ENCODE measurements at regions not wholly inside any gene's neighbourhood (a gene's known extent, or its start where the extent isn't known, plus 50 kb on each side); places are given as distances from the start of the nearest gene placed in this dataset.

DNA sequence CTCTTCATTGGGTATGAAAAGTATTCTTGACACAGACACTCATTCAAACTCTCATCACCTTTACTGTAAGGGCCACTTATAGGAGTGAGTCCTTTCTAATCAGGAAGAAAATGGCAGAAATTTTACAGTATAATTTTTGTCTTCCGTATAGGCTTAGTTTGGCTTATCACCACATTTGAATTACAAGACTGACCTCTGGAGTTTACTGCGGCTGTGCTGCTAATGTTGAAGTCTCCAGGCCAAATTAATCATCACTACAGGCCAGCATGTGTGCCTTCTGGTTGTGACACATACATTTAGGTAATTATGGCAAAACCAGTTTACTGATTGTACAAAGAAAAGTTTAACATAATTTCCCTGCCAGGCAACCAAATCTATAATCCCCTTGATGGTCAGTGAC is 753.6 kb upstream of the GCFC2 start:
- in situ Hi-C loops (cut with MboI; ENCODE audit: low sequenced_read_pairs), result no loop called here

DNA sequence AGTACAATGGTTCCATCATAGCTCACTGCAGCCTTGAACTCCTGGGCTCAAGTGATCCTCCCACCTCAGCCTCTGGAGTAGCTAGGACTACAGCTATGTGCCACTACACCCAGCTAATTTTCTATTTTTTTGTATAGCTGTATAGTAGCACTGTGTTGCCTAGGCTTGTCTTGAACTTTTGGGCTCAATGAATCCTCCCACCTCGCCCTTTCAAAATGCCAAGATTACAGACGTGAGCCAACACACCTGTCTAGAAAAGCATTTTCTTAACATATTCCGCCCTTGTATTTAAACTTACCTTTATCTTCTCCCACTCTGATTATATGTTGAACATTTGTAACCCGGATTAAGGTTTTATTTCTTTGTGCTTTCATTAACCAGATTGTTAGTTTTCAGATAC is 750.7 kb upstream of the GCFC2 start:
- in situ Hi-C loops (cut with MboI; ENCODE audit: low sequenced_read_pairs), result no loop called here

DNA sequence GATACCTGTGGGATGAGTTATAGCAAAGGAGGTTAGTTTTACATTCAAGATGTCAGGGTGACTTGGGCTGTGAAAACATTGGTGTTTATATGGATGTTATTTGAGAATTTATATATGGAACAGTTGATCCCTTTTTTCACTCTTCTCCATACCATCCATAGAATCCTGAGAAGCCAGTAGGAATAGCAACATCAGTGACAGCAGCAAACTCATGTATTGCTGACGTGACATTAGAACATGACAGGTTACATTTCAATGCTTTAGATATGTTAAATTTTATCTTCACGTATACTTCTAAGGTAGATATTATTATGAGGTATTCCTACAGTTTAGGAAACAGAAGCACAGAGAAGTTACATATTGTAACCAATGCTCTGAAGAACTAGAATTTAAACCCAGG is 745.2 kb upstream of the GCFC2 start:
- in situ Hi-C loops (cut with MboI; ENCODE audit: low sequenced_read_pairs), result no loop called here

DNA sequence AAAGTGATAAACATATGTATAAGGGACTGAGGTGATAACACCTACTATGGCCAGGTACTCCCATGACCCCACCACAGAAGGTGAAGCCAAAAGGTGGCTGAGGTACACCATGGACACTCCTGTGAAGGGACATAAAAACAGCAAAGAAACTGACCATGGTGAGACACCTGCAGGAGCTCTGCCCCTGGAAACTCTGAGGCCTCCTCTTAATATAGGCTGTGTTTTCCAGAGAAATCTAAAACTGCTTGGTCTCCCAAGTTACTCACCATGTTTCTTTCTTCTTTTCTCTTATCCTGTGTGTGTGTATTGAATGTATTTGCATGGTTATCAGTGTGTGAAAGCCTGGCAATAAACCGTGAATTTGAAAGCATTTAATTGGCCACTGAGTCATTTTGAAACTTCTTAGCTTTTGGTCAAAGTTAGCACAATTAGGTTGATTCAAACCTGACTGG is 739.3 kb upstream of the GCFC2 start:
- in situ Hi-C loops (cut with MboI; ENCODE audit: low sequenced_read_pairs), result no loop called here

DNA sequence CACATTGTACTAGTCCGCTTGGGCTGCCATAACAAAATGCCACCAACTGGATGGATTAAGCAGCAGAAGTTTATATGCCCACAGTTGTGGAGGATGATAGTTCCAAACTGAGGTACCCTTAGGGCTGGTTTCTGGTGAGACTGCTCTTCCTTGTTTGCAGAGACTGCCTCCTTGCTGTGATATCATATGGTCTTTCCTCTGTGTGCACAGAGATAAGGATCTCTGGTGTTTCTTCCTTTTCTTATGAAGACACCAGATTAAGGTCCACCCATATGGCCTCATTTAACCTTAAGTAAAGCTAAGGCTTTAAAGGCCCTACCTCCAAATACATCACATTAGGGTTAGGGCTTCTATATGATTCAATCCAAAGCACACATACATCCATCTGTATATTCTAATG is 738.2 kb upstream of the GCFC2 start:
- in situ Hi-C loops (cut with MboI; ENCODE audit: low sequenced_read_pairs), result no loop called here

DNA sequence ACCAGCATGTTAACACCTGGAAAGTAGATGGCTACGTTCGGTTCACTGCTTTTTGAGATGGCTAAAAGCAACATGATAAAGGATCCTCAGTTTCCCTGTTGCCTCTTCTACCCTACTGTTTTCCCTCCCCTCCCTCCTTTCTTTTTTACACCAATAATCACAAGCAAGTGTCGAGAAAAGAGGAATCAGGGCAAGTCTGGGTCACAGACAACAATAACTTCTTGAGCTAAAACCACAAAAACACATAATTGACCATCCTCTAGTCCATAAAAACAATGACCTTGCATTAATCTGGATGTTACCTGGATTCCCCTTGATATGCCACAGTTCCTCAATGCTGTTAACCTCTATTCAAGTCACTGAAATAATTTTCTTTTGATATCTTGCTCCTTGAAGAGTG is 736.6 kb upstream of the GCFC2 start:
- in situ Hi-C loops (cut with MboI; ENCODE audit: low sequenced_read_pairs), result no loop called here

DNA sequence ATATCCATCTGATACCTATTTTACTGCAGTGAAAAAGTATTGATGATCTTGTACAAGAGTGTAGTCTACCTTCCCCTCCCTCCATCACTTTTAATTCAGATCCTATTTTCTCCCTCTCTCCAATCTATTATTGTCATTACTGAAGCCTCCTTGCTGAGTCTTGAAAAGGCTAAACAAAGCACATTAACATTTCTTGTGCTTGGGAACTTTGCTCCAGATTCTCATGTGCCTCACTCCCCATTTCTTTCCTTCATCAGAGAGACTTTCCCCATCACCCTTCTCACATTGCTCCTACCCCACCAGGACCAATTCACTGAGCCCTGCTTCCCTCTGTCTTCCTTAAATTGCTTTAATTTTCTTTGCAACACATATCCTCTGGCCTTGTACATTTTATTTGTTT is 736.2 kb upstream of the GCFC2 start:
- in situ Hi-C loops (cut with MboI; ENCODE audit: low sequenced_read_pairs), result no loop called here

DNA sequence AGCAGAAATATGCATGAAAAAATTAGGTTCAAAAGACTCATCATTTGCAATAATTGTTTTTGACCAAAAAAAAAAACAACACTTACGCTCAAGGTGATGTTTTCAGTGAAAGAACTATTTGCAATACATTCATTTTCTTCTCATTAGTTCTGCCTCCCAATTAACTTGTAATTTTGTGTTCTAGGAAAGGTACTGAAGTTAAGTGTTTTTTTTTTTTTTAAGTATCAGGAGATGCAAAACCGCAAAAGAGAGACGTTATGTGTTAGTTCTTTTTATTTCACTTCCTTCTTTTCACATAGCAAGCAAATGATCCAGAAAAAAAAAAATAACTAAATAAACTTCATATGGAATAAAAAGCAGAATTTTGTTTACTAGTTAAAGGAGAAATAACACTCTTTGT is 735.2 kb upstream of the GCFC2 start:
- in situ Hi-C loops (cut with MboI; ENCODE audit: low sequenced_read_pairs), result no loop called here

DNA sequence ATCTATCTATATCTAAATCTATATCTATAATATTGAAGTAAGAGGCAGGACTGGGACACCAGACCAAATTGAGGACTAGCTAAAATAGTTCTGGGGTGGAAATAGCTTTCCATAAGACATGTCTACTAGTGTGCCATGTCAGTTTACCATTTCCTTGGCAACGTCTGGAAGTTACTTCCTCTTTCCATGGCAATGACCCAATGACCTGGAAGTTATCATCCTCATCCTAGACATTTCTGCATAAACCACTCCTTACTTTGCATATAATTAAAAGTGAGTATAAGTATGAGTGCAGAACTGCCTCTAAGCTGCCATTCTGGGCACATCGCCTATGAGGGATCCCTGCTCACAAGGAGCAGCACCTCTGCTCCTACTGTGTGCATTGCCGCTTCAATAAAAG is 734.0 kb upstream of the GCFC2 start:
- in situ Hi-C loops (cut with MboI; ENCODE audit: low sequenced_read_pairs), result no loop called here

DNA sequence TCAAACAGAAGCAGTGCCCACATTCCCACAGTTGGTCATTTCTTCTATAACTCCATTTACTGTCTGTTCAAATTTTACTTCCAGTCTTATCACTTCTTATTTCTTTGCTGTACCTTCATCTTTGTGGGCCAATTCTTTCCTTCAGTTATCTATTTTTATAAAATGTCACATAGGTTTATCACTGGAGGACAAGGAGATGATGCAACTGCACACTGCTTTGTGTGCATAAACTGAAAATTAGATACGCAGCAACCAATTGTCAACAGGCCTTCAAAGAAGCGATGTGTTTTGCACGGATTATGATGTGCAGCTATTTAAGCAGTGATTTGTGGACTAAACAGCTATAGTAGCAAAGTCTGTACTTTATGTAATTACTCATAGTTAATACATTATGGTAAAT is 726.8 kb upstream of the GCFC2 start:
- in situ Hi-C loops (cut with MboI; ENCODE audit: low sequenced_read_pairs), result no loop called here

DNA sequence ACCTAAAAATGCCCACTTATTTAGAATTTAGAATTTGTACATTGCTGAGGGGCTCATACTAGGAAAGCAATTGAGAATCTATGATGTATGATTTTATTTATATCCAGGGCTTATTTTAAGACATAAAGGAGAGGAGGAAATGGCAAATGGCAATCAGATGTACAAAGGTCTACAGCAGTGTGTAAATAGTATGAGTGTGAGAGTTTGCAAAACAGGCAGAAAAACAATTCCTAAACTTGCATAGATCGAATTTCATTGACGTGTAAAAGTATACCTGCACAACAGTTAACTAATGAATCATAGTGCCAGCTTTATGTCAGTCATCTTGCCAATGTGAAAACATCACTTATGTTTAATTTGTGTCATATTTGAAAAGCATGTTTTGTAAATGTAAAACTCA is 718.7 kb upstream of the GCFC2 start:
- in situ Hi-C loops (cut with MboI; ENCODE audit: low sequenced_read_pairs), result no loop called here

DNA sequence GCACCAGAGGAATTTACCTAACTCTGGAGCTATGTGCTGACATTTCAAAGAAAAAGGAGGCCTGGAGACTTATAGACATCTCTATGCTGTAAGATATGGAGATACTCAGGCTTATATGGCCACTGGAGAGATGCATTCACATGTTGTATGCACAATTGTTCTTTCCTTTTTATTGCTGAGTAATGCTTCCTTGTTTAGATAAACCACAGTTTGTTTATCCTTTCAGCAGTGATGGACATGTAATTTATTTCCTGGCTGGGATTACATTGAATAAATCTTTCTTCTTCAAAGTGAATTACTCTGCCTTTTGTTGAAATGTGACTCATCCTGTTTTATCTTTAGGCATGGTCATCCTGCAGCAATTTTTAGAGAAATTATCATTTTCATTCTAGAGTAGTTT is 716.7 kb upstream of the GCFC2 start:
- in situ Hi-C loops (cut with MboI; ENCODE audit: low sequenced_read_pairs), result no loop called here

DNA sequence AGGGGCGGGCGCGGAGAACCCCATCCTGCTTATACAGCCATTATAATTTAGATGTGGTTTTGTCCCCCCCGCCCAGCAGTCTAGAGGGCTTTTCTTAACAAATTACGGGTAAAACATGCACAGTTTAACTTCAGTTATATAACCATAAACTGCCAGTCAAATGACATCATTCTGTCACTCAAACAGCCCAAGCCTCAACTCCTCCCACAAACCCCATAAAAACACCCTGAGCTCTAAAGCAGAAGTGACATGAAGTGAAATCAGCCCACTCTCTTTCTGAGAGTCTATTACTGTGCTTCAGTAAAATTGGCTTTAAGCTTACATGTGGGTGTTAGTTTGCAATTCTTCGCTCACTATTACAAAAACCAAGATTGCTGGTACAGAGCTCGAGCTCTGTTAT is 705.1 kb upstream of the GCFC2 start:
- in situ Hi-C loops (cut with MboI; ENCODE audit: low sequenced_read_pairs), result no loop called here

DNA sequence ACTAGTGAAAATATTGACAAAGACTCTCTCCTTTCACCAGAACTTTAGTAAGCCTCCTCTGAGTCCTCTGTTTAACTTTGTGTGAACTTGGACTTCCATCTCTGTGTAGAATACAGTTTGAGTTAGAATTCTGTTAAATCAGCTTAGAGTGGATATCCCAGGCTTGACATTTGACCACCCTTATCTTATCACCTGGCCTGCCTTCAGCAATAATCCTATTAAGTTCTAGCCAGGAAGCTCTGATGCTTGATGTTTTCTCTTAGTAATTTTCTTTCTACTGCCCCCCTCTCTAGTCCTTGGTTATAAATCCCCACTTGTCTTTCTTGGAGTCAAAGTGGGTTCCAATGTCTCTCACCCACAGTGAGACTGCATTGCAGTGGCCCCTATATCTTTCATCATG is 702.7 kb upstream of the GCFC2 start:
- in situ Hi-C loops (cut with MboI; ENCODE audit: low sequenced_read_pairs), result no loop called here

DNA sequence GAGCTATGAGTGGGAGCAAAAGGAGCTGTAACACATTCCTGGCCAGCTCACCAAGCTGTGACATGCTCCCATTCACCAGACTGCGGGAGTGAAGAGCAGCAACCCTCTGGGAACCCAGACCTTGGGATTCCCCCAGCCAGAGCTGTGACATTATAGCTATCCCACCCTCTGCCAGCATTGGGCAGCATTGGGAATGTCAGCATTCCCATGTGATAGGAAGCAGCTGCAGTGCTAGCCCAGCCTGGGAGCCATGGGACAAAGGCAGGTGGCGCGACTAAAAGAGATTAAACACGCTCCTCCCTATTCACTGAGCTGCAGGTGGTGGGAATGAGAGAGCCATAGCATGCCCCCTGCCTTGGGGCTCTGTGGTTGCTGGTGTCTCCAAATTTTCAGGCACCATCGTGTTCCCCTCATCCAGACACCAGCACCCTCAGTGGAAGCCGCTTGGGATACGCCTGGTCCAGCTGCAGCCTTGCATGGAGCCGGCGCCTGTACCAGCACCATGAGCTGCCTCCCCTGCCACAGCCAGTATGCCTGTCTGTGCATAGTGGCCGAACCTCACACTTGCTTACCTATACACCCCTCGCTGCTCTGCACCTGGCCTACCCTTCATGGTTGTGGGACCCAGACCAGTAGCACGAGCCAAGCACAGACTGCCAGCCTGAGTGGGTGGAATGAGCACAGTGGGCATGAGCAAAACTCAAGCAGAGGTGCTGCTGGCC is 695.6 kb upstream of the GCFC2 start:
- in situ Hi-C loops (cut with MboI; ENCODE audit: low sequenced_read_pairs), result no loop called here

DNA sequence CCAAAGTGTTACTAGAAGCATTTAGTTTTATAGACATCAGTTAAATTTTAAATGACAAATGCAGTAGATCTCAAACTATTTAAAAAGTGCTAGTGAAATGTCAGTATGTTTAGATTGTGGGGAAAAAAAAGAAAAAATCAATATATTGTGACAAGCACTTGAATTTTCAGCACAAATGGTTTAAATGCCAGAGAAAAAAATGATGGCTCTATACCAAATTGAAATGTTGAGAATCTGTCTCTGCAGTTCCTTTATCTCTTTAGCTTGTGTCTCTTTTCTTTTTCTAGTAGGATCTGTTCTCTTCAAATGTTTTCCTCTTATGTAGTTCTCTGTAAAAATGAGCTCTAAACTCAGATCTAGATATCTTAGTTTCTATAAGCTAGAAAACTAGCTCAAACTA is 682.6 kb upstream of the GCFC2 start:
- in situ Hi-C loops (cut with MboI; ENCODE audit: low sequenced_read_pairs), result no loop called here

DNA sequence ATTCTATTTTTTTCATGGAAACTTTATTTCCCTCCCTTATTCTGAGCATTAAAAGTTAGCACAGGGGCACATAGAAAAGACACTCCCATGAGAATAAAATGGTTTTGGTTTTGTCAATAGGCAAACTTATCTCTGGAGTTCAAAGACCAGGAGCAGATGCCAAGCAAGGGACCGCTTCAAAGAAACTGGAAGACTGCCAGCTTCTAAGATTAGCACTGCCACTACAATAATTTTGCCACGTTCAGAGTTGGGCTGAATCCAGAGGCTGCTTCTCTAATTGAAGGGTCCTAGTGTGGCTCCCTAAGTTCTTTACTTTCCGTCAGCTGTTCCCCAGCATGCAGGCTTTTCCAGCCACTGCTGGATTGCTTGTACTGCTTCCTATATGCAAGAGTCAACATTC is 681.0 kb upstream of the GCFC2 start:
- in situ Hi-C loops (cut with MboI; ENCODE audit: low sequenced_read_pairs), result no loop called here

DNA sequence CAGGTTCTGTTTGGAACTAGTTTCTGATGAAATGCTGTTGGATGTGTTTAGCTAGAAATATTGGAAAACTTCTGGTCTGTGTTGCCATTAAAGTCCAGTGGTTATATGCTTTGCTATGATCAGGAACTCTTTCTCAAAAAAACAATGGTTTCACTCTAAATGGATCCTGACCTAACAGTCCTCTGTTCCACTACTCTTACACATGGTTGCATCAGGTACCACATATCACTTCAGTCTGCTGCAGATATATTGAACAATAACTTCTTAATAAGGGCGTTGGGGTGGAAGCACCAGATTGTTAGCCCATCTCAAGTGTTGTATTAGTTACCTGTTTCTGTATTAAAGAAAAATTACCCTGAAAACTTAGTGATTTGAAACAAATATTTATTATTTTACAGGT is 676.6 kb upstream of the GCFC2 start:
- in situ Hi-C loops (cut with MboI; ENCODE audit: low sequenced_read_pairs), result no loop called here

DNA sequence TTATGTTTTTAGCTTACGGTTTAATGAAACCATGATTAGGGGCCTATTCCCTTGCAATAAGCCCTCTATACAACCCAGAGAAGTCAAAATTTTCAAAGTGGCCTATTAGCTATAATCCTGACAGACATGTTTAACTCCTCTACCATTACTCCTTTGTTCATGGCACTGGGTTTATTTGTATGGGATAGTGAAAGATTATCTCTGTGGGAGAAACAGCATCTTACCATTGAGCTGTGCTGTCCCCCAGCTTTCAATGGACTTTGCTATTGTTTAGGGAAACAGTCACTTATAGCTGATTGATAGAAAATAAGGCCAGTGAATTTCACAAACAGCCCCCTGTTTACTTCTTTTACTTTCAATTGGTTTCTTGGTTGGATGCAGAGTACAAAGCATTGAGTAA is 675.2 kb upstream of the GCFC2 start:
- in situ Hi-C loops (cut with MboI; ENCODE audit: low sequenced_read_pairs), result no loop called here

DNA sequence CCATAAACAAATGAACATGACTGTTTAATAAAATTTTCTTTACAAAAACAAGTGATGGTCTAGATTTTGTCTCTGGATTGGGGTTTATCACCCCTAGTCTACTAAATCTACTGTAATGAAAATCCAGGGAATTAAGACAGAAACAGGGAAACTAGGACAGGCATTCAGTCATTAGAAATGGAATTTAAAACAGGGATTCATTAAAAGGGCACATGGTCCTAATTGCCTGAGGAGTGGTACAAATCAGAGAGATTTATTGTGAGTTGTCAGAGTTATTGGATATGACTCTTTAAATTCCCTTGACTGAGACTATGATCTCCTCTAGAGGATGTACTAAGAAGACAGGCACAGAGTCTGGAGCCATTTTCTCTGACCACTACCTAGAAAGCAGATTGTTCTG is 670.9 kb upstream of the GCFC2 start:
- in situ Hi-C loops (cut with MboI; ENCODE audit: low sequenced_read_pairs), result no loop called here

DNA sequence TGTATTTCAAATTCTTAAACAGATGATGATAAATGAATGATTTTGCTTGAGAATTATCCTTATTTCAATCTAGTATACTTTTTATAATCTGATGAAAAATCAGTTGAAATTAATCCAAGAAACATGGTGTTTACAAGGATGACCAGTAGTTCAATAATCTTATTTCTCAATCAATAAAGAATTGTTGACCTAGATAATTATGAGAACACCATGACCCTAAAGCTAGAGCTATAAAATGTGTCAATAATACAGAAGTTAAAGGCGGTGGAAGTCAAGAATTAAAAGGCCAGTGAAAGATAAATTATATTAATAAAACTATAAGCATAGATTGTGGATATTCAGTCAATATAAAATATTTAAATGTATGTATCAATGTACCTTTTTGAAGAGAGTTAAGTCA is 667.4 kb upstream of the GCFC2 start:
- in situ Hi-C loops (cut with MboI; ENCODE audit: low sequenced_read_pairs), result no loop called here

DNA sequence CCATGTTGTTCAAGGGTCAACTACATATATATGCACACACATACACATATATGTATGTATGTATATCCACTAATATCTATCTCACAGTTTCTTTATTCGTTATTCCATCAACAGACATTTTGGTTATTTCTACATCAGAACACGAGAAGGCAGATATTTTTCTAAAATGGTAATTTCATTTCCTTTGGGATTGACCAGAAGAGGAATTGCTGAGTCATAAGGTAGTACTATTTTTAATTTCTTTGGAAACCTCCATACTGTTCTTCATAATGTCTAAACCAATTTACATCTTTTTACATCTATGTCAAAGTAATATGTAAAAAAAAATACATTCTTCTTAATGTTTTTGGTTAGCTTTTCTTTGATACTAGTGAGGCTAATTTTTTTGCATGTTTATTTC is 630.7 kb upstream of the GCFC2 start:
- in situ Hi-C loops (cut with MboI; ENCODE audit: low sequenced_read_pairs), result no loop called here

DNA sequence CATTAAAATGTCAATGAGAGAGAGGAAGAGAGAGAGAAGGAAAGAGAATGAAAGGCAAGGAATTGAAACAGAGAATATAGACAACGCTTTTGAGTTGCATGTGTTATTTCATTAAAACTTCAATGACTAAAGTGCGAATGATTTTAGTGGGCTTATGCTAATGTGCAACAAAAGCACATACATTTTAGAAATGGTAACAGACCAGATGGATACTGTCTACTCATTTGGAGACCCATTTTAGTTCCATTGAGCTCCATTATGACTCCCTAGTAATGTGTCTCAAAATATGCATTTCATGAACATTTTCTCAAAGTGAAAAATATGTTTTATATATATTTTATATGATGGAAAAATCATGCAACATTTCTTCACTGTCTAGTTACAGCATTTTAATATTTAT is 622.2 kb upstream of the GCFC2 start:
- in situ Hi-C loops (cut with MboI; ENCODE audit: low sequenced_read_pairs), result no loop called here
